Neutrophil (primary cell): ENCODE measurements at regions not wholly inside any gene's neighbourhood (a gene's known extent, or its start where the extent isn't known, plus 50 kb on each side); places are given as distances from the start of the nearest gene placed in this dataset.

Experiments
- H3K27ac ChIP-seq: fragments of 200-600 bp; sonication (generic); 2 replicates; pipeline ENCODE4 v1.5.1; 2016; ENCODE audit warnings: mild to moderate bottlenecking, moderate library complexity
- H3K27me3 ChIP-seq: fragments of 200-600 bp; sonication (generic); 2 replicates; pipeline ENCODE4 v1.6.0; 2016; ENCODE audit warnings: mild to moderate bottlenecking
- H3K36me3 ChIP-seq: fragments of 200-600 bp; sonication (generic); 2 replicates; pipeline ENCODE4 v1.5.1; 2017
- H3K4me1 ChIP-seq, 2 experiments: fragments of 200-600 bp in 1 of 2; sonication (generic) in 1 of 2; 1 replicate in 1 of 2; 2 replicates in 1 of 2; pipeline versions ENCODE4 v1.5.1 to v1.6.1; 2013 to 2016; ENCODE audit warnings: low read depth in 1 of 2, low read length in 1 of 2, mild to moderate bottlenecking in 1 of 2, moderate library complexity in 1 of 2; ENCODE audit not compliant: control insufficient read depth in 1 of 2, insufficient read depth in 1 of 2
- H3K4me3 ChIP-seq, 2 experiments: fragments of 200-600 bp in 1 of 2; sonication (generic) in 1 of 2; 1 replicate in 1 of 2; 2 replicates in 1 of 2; pipeline ENCODE4 v1.5.1; 2013 to 2016; ENCODE audit warnings: low read depth in 1 of 2, low read length in 1 of 2, mild to moderate bottlenecking in 1 of 2, moderate library complexity in 1 of 2
- H3K9me3 ChIP-seq: fragments of 200-600 bp; sonication (generic); 2 replicates; pipeline ENCODE4 v1.5.1; 2016
- CTCF ChIP-seq: fragments of 200-600 bp; sonication (generic); IDR thresholded peaks from 2 replicates; pipeline ENCODE4 v1.5.1; 2016; ENCODE audit warnings: antibody characterized with exemption

GRCh38 chr7:9407816-9408215 lies 974.4 kb downstream of the NXPH1 start:
- TF ChIP-seq CTCF: no peak
- Histone ChIP-seq H3K4me3 (no peak overlapping the region), H3K36me3 (no peaks in the 10 kb centered on the region), H3K9me3 (peaks cover 4% of the 10 kb centered on the region), H3K27me3 (no peaks in the 10 kb centered on the region), H3K27ac (no peak overlapping the region), H3K4me1 (no peaks in the 10 kb centered on the region)

GRCh38 chr7:9453521-9453920 lies 1020.1 kb downstream of the NXPH1 start:
- Histone ChIP-seq H3K27ac (no peak overlapping the region), H3K4me1 (no peaks in the 10 kb centered on the region), H3K36me3 (no peaks in the 10 kb centered on the region), H3K27me3 (no peaks in the 10 kb centered on the region), H3K9me3 (no peaks in the 10 kb centered on the region), H3K4me3 (no peak overlapping the region)
- TF ChIP-seq CTCF: no peak

GRCh38 chr7:9488555-9488954 lies 1055.1 kb downstream of the NXPH1 start:
- no peak for TF ChIP-seq CTCF
- no peaks in the 10 kb centered on the region for H3K27me3 ChIP-seq
- no peaks in the 10 kb centered on the region for H3K9me3 ChIP-seq
- H3K27ac ChIP-seq: no peak overlapping the region
- H3K4me3 ChIP-seq: no peak overlapping the region
- H3K36me3 ChIP-seq: no peaks in the 10 kb centered on the region
- H3K4me1 ChIP-seq: no peaks in the 10 kb centered on the region

- no peak overlapping the region for H3K4me3 ChIP-seq
- no peak for TF ChIP-seq CTCF
- H3K27ac ChIP-seq: no peak overlapping the region
- no peaks in the 10 kb centered on the region for H3K36me3 ChIP-seq
- H3K4me1 ChIP-seq: no peaks in the 10 kb centered on the region
- H3K27me3 ChIP-seq: no peaks in the 10 kb centered on the region
- no peaks in the 10 kb centered on the region for H3K9me3 ChIP-seq
Measured at GRCh38 chr7:9498303-9498702, 1064.9 kb downstream of the NXPH1 start.

GRCh38 chr7:9502269-9502668 lies 1068.9 kb downstream of the NXPH1 start:
- Histone ChIP-seq H3K27me3 (no peaks in the 10 kb centered on the region), H3K9me3 (no peaks in the 10 kb centered on the region)

More at GRCh38 chr7:9502269-9502668, 1068.9 kb downstream of the NXPH1 start:
- Histone ChIP-seq H3K27ac (no peak overlapping the region), H3K4me1 (no peaks in the 10 kb centered on the region), H3K4me3 (no peak overlapping the region), H3K36me3 (no peaks in the 10 kb centered on the region)
- no peak for TF ChIP-seq CTCF
